ENCODE measurements at regions not wholly inside any gene's neighbourhood (a gene's known extent, or its start where the extent isn't known, plus 50 kb on each side); places are given as distances from the start of the nearest gene placed in this dataset.

GRCh38 chr4:110988722-110989121, 365.8 kb upstream of the PITX2 start:
- no peaks in the 10 kb centered on the region for H3K9me3 ChIP-seq (ENCODE audit: control insufficient read depth, low read length)
- no peak overlapping the region for H3K27ac ChIP-seq (ENCODE audit: insufficient read depth, low read length, poor library complexity, severe bottlenecking)
- H3K4me3 ChIP-seq (ENCODE audit: insufficient read depth, low read depth, low read length, poor library complexity, severe bottlenecking), result no peak overlapping the region
- H3K4me1 ChIP-seq (ENCODE audit: control insufficient read depth, insufficient read depth, low read length, poor library complexity, severe bottlenecking), result no peaks in the 10 kb centered on the region
- H3K36me3 ChIP-seq (ENCODE audit: control insufficient read depth, insufficient read depth, low read length), result no peaks in the 10 kb centered on the region
- no peak for DNase-seq
- H3K27me3 ChIP-seq (replicated peaks; ENCODE audit: control insufficient read depth, insufficient read depth, low read length, poor library complexity, severe bottlenecking), result no peaks in the 10 kb centered on the region

GRCh38 chr4:110989125-110989524, 366.2 kb upstream of the PITX2 start:
- H3K4me1 ChIP-seq (ENCODE audit: control insufficient read depth, insufficient read depth, low read length, poor library complexity, severe bottlenecking), result no peaks in the 10 kb centered on the region
- no peak overlapping the region for H3K27ac ChIP-seq (ENCODE audit: insufficient read depth, low read length, poor library complexity, severe bottlenecking)
- H3K4me3 ChIP-seq (ENCODE audit: insufficient read depth, low read depth, low read length, poor library complexity, severe bottlenecking), result no peak overlapping the region
- no peaks in the 10 kb centered on the region for H3K27me3 ChIP-seq (replicated peaks; ENCODE audit: control insufficient read depth, insufficient read depth, low read length, poor library complexity, severe bottlenecking)
- H3K9me3 ChIP-seq (ENCODE audit: control insufficient read depth, low read length), result no peaks in the 10 kb centered on the region
- no peaks in the 10 kb centered on the region for H3K36me3 ChIP-seq (ENCODE audit: control insufficient read depth, insufficient read depth, low read length)
- no peak for DNase-seq

- Histone ChIP-seq H3K27me3 (replicated peaks; ENCODE audit: control insufficient read depth, insufficient read depth, low read length, poor library complexity, severe bottlenecking) (no peaks in the 10 kb centered on the region), H3K27ac (ENCODE audit: insufficient read depth, low read length, poor library complexity, severe bottlenecking) (no peak overlapping the region), H3K4me3 (ENCODE audit: insufficient read depth, low read depth, low read length, poor library complexity, severe bottlenecking) (no peak overlapping the region), H3K4me1 (ENCODE audit: control insufficient read depth, insufficient read depth, low read length, poor library complexity, severe bottlenecking) (no peaks in the 10 kb centered on the region), H3K36me3 (ENCODE audit: control insufficient read depth, insufficient read depth, low read length) (no peaks in the 10 kb centered on the region), H3K9me3 (ENCODE audit: control insufficient read depth, low read length) (no peaks in the 10 kb centered on the region)
- DNase-seq, result no peak
These were observed 371.9 kb upstream of the PITX2 start for GRCh38 chr4:110994781-110995180.

DNA sequence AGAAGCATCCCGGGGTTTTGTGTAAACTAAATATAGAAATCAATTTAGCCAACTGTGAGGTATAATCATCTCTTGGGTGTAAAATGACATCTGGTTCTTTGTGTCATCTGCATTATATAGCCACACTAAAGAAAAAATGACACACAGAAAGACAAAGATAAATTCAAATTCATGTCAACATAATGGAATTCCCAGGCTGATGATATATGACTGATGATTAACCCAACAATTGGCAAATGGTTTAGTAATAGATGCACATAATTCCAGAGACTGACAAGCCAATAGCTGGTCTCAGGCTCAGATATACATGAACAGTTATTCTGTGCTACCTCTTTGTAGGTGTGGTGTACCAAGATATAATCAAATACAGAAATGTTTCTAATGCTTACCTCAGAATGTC, 375.4 kb upstream of the PITX2 start:
- no peak overlapping the region for H3K27ac ChIP-seq (ENCODE audit: insufficient read depth, low read length, poor library complexity, severe bottlenecking)
- DNase-seq, result no peak
- H3K4me3 ChIP-seq (ENCODE audit: insufficient read depth, low read depth, low read length, poor library complexity, severe bottlenecking), result no peak overlapping the region
- no peaks in the 10 kb centered on the region for H3K4me1 ChIP-seq (ENCODE audit: control insufficient read depth, insufficient read depth, low read length, poor library complexity, severe bottlenecking)
- H3K36me3 ChIP-seq (ENCODE audit: control insufficient read depth, insufficient read depth, low read length), result no peaks in the 10 kb centered on the region
- no peaks in the 10 kb centered on the region for H3K9me3 ChIP-seq (ENCODE audit: control insufficient read depth, low read length)
- H3K27me3 ChIP-seq (replicated peaks; ENCODE audit: control insufficient read depth, insufficient read depth, low read length, poor library complexity, severe bottlenecking), result no peaks in the 10 kb centered on the region

DNA sequence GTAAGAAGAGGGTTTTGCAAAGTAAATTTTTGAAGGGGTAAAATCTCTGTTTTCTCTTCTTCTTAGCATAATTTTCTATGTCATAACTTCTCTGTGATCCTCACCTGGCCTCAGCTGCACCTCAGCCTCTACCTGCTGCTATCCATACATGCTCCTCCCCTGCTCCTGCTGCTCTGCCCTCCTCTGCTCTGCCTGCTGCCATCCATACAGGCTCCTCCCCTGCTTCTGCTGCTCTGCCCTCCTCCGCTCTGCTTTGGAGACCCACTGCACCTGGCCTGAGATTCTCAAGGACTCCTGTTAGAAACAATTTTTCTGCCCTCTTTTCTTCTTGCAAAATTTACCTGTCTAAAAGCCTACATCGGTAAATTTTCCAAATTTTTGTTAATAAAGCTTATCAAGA, 388.6 kb upstream of the PITX2 start:
- no peaks in the 10 kb centered on the region for H3K9me3 ChIP-seq (ENCODE audit: control insufficient read depth, low read length)
- no peak overlapping the region for H3K4me3 ChIP-seq (ENCODE audit: insufficient read depth, low read depth, low read length, poor library complexity, severe bottlenecking)
- H3K4me1 ChIP-seq (ENCODE audit: control insufficient read depth, insufficient read depth, low read length, poor library complexity, severe bottlenecking), result no peaks in the 10 kb centered on the region
- H3K36me3 ChIP-seq (ENCODE audit: control insufficient read depth, insufficient read depth, low read length), result no peaks in the 10 kb centered on the region
- no peaks in the 10 kb centered on the region for H3K27me3 ChIP-seq (replicated peaks; ENCODE audit: control insufficient read depth, insufficient read depth, low read length, poor library complexity, severe bottlenecking)
- H3K27ac ChIP-seq (ENCODE audit: insufficient read depth, low read length, poor library complexity, severe bottlenecking), result no peak overlapping the region
- no peak for DNase-seq

GRCh38 chr4:111013846-111014245, 391.0 kb upstream of the PITX2 start:
- Histone ChIP-seq H3K4me1 (ENCODE audit: control insufficient read depth, insufficient read depth, low read length, poor library complexity, severe bottlenecking) (no peaks in the 10 kb centered on the region), H3K9me3 (ENCODE audit: control insufficient read depth, low read length) (no peaks in the 10 kb centered on the region), H3K4me3 (ENCODE audit: insufficient read depth, low read depth, low read length, poor library complexity, severe bottlenecking) (no peak overlapping the region), H3K36me3 (ENCODE audit: control insufficient read depth, insufficient read depth, low read length) (no peaks in the 10 kb centered on the region), H3K27me3 (replicated peaks; ENCODE audit: control insufficient read depth, insufficient read depth, low read length, poor library complexity, severe bottlenecking) (no peaks in the 10 kb centered on the region), H3K27ac (ENCODE audit: insufficient read depth, low read length, poor library complexity, severe bottlenecking) (no peak overlapping the region)
- DNase-seq, result no peak

DNA sequence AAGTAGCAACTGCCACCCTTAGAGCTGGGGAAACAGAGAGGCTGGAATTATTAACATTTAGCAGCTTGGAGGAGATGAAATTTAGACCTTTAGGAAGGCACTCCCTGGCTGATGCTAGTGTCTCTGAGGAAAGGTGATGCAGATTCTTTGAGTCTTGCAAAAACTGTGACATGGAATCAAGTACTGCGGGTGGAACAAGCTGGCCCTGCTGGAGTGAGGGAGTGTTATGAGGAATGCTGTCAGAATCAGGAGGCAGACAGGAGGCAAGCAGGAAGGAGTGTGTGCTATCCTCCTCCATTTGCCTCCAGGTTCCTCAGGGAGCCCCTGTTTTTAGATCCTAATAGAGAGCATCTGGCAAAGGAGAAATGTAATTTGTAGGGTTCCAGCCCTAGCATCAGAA, 391.7 kb upstream of the PITX2 start:
- DNase-seq, result no peak
- H3K9me3 ChIP-seq (ENCODE audit: control insufficient read depth, low read length), result no peaks in the 10 kb centered on the region
- H3K27me3 ChIP-seq (replicated peaks; ENCODE audit: control insufficient read depth, insufficient read depth, low read length, poor library complexity, severe bottlenecking), result no peaks in the 10 kb centered on the region
- no peaks in the 10 kb centered on the region for H3K4me1 ChIP-seq (ENCODE audit: control insufficient read depth, insufficient read depth, low read length, poor library complexity, severe bottlenecking)
- no peak overlapping the region for H3K4me3 ChIP-seq (ENCODE audit: insufficient read depth, low read depth, low read length, poor library complexity, severe bottlenecking)
- H3K27ac ChIP-seq (ENCODE audit: insufficient read depth, low read length, poor library complexity, severe bottlenecking), result no peak overlapping the region
- H3K36me3 ChIP-seq (ENCODE audit: control insufficient read depth, insufficient read depth, low read length), result no peaks in the 10 kb centered on the region

GRCh38 chr4:111016416-111016815, 393.5 kb upstream of the PITX2 start:
- H3K9me3 ChIP-seq (ENCODE audit: control insufficient read depth, low read length), result no peaks in the 10 kb centered on the region
- H3K4me3 ChIP-seq (ENCODE audit: insufficient read depth, low read depth, low read length, poor library complexity, severe bottlenecking), result no peak overlapping the region
- no peaks in the 10 kb centered on the region for H3K4me1 ChIP-seq (ENCODE audit: control insufficient read depth, insufficient read depth, low read length, poor library complexity, severe bottlenecking)
- DNase-seq, result no peak
- no peak overlapping the region for H3K27ac ChIP-seq (ENCODE audit: insufficient read depth, low read length, poor library complexity, severe bottlenecking)
- no peaks in the 10 kb centered on the region for H3K36me3 ChIP-seq (ENCODE audit: control insufficient read depth, insufficient read depth, low read length)
- H3K27me3 ChIP-seq (replicated peaks; ENCODE audit: control insufficient read depth, insufficient read depth, low read length, poor library complexity, severe bottlenecking), result no peaks in the 10 kb centered on the region

GRCh38 chr4:111018216-111018615, 395.3 kb upstream of the PITX2 start:
- Histone ChIP-seq H3K4me3 (ENCODE audit: insufficient read depth, low read depth, low read length, poor library complexity, severe bottlenecking) (no peak overlapping the region), H3K27ac (ENCODE audit: insufficient read depth, low read length, poor library complexity, severe bottlenecking) (no peak overlapping the region), H3K36me3 (ENCODE audit: control insufficient read depth, insufficient read depth, low read length) (no peaks in the 10 kb centered on the region), H3K27me3 (replicated peaks; ENCODE audit: control insufficient read depth, insufficient read depth, low read length, poor library complexity, severe bottlenecking) (no peaks in the 10 kb centered on the region), H3K9me3 (ENCODE audit: control insufficient read depth, low read length) (no peaks in the 10 kb centered on the region), H3K4me1 (ENCODE audit: control insufficient read depth, insufficient read depth, low read length, poor library complexity, severe bottlenecking) (no peaks in the 10 kb centered on the region)
- DNase-seq, result no peak

- no peak for DNase-seq
- Histone ChIP-seq H3K9me3 (ENCODE audit: control insufficient read depth, low read length) (no peaks in the 10 kb centered on the region), H3K27ac (ENCODE audit: insufficient read depth, low read length, poor library complexity, severe bottlenecking) (no peak overlapping the region), H3K4me3 (ENCODE audit: insufficient read depth, low read depth, low read length, poor library complexity, severe bottlenecking) (no peak overlapping the region), H3K4me1 (ENCODE audit: control insufficient read depth, insufficient read depth, low read length, poor library complexity, severe bottlenecking) (no peaks in the 10 kb centered on the region), H3K27me3 (replicated peaks; ENCODE audit: control insufficient read depth, insufficient read depth, low read length, poor library complexity, severe bottlenecking) (no peaks in the 10 kb centered on the region), H3K36me3 (ENCODE audit: control insufficient read depth, insufficient read depth, low read length) (no peaks in the 10 kb centered on the region)
These were observed 397.6 kb upstream of the PITX2 start for GRCh38 chr4:111020476-111020875.

GRCh38 chr4:111020961-111021360, 398.1 kb upstream of the PITX2 start:
- no peaks in the 10 kb centered on the region for H3K27me3 ChIP-seq (replicated peaks; ENCODE audit: control insufficient read depth, insufficient read depth, low read length, poor library complexity, severe bottlenecking)
- H3K4me3 ChIP-seq (ENCODE audit: insufficient read depth, low read depth, low read length, poor library complexity, severe bottlenecking), result no peak overlapping the region
- no peak overlapping the region for H3K27ac ChIP-seq (ENCODE audit: insufficient read depth, low read length, poor library complexity, severe bottlenecking)
- no peaks in the 10 kb centered on the region for H3K9me3 ChIP-seq (ENCODE audit: control insufficient read depth, low read length)
- no peaks in the 10 kb centered on the region for H3K4me1 ChIP-seq (ENCODE audit: control insufficient read depth, insufficient read depth, low read length, poor library complexity, severe bottlenecking)
- H3K36me3 ChIP-seq (ENCODE audit: control insufficient read depth, insufficient read depth, low read length), result no peaks in the 10 kb centered on the region
- DNase-seq, result no peak
